IPS-20b (cell line): ENCODE measurements at regions not wholly inside any gene's neighbourhood (a gene's known extent, or its start where the extent isn't known, plus 50 kb on each side); places are given as distances from the start of the nearest gene placed in this dataset.
A peak's percentile ranks its signal among the peaks of the same experiment; 100 is the strongest.
"Not testable (repeated sequence)": the region's sequence is repeated elsewhere in the genome, so short reads cannot be mapped to it uniquely, and the experiment has no call there.

Experiments used
- H3K27ac ChIP-seq: one replicate; pipeline ENCODE4 v1.5.1; 2013; ENCODE audit warnings: low read length
- H3K27me3 ChIP-seq: 2 replicates; pipeline ENCODE4 v1.6.1; 2013; ENCODE audit warnings: mild to moderate bottlenecking, low read length, inconsistent platforms; ENCODE audit not compliant: insufficient read depth
- H3K36me3 ChIP-seq: 2 replicates; pipeline ENCODE4 v1.6.1; 2013; ENCODE audit warnings: low read depth, mild to moderate bottlenecking, inconsistent platforms, low read length, moderate library complexity; ENCODE audit not compliant: insufficient read depth
- H3K4me1 ChIP-seq: 2 replicates; pipeline ENCODE4 v1.6.1; 2013; ENCODE audit warnings: mild to moderate bottlenecking, control low read depth, inconsistent platforms, low read length, moderate library complexity; ENCODE audit not compliant: insufficient read depth
- H3K4me3 ChIP-seq: 2 replicates; pipeline ENCODE4 v1.5.1; 2013; ENCODE audit warnings: mild to moderate bottlenecking, low read length, inconsistent platforms
- H3K9ac ChIP-seq: 2 replicates; pipeline ENCODE4 v1.6.1; 2013; ENCODE audit warnings: low read depth, mild to moderate bottlenecking, inconsistent platforms, low read length, moderate library complexity
- H3K9me3 ChIP-seq: 2 replicates; pipeline ENCODE4 v1.6.1; 2013; ENCODE audit warnings: mild to moderate bottlenecking, low read depth, low read length, inconsistent platforms; ENCODE audit not compliant: insufficient read depth

- no peaks in the 10 kb centered on the region for H3K9me3 ChIP-seq
Observed at GRCh38 chr3:89851974-89852621, 744.7 kb downstream of the EPHA3 start.

GRCh38 chr3:89859757-89860156 is 752.3 kb downstream of the EPHA3 start:
- H3K27me3 ChIP-seq, result no peaks in the 10 kb centered on the region
- no peak overlapping the region for H3K4me3 ChIP-seq
- no peak overlapping the region for H3K27ac ChIP-seq
- peaks cover 17% of the 10 kb centered on the region; the same call in 1 of the 2 replicates for H3K4me1 ChIP-seq
- no peak overlapping the region for H3K9ac ChIP-seq
- H3K9me3 ChIP-seq, result no peaks in the 10 kb centered on the region
- H3K36me3 ChIP-seq, result no peaks in the 10 kb centered on the region

More at GRCh38 chr3:89851974-89852621, 744.7 kb downstream of the EPHA3 start:
- Histone ChIP-seq H3K4me1 (peaks cover 7% of the 10 kb centered on the region; the same call in 1 of the 2 replicates), H3K27me3 (no peaks in the 10 kb centered on the region), H3K27ac (no peak overlapping the region), H3K36me3 (no peaks in the 10 kb centered on the region), H3K9ac (no peak overlapping the region), H3K4me3 (no peak overlapping the region)

GRCh38 chr3:89867286-89867685 is 759.9 kb downstream of the EPHA3 start:
- no peaks in the 10 kb centered on the region for H3K36me3 ChIP-seq
- no peak overlapping the region for H3K4me3 ChIP-seq
- H3K9ac ChIP-seq, result no peak overlapping the region
- no peaks in the 10 kb centered on the region for H3K27me3 ChIP-seq
- H3K9me3 ChIP-seq, result no peaks in the 10 kb centered on the region
- no peak overlapping the region for H3K27ac ChIP-seq
- no peaks in the 10 kb centered on the region for H3K4me1 ChIP-seq

GRCh38 chr3:89876116-89876515 is 768.7 kb downstream of the EPHA3 start:
- no peak overlapping the region for H3K9ac ChIP-seq
- no peaks in the 10 kb centered on the region; the same call in 1 of the 2 replicates for H3K9me3 ChIP-seq
- H3K4me3 ChIP-seq, result no peak overlapping the region
- H3K4me1 ChIP-seq, result no peaks in the 10 kb centered on the region
- no peaks in the 10 kb centered on the region for H3K27me3 ChIP-seq
- no peaks in the 10 kb centered on the region for H3K36me3 ChIP-seq
- no peak overlapping the region for H3K27ac ChIP-seq

- H3K4me1 ChIP-seq, result no peaks in the 10 kb centered on the region
- H3K4me3 ChIP-seq, result no peak overlapping the region
- no peaks in the 10 kb centered on the region for H3K36me3 ChIP-seq
- no peaks in the 10 kb centered on the region for H3K27me3 ChIP-seq
- H3K9ac ChIP-seq, result no peak overlapping the region
- H3K27ac ChIP-seq, result no peak overlapping the region
- no peaks in the 10 kb centered on the region; the same call in 1 of the 2 replicates for H3K9me3 ChIP-seq
Observed at GRCh38 chr3:89877230-89877629, 769.8 kb downstream of the EPHA3 start.

GRCh38 chr3:89889386-89889785 is 782.0 kb downstream of the EPHA3 start:
- H3K27me3 ChIP-seq, result no peaks in the 10 kb centered on the region
- H3K27ac ChIP-seq, result no peak overlapping the region
- no peak overlapping the region for H3K9ac ChIP-seq
- H3K4me3 ChIP-seq, result 0 out of 2 replicates have a peak overlapping the region, but pooled peaks have one; percentile 21
- no peaks in the 10 kb centered on the region; the same call in 1 of the 2 replicates for H3K4me1 ChIP-seq
- H3K36me3 ChIP-seq, result no peaks in the 10 kb centered on the region
- H3K9me3 ChIP-seq, result peaks cover 8% of the 10 kb centered on the region

- H3K27me3 ChIP-seq, result no peaks in the 10 kb centered on the region
- H3K9ac ChIP-seq, result no peak overlapping the region
- no peak overlapping the region for H3K4me3 ChIP-seq
- H3K36me3 ChIP-seq, result no peaks in the 10 kb centered on the region
- H3K9me3 ChIP-seq, result peaks cover 5% of the 10 kb centered on the region; the same call in 1 of the 2 replicates
- H3K4me1 ChIP-seq, result no peaks in the 10 kb centered on the region
- H3K27ac ChIP-seq, result no peak overlapping the region
Observed at GRCh38 chr3:89908711-89909213, 801.3 kb downstream of the EPHA3 start.

GRCh38 chr3:89912031-89912430 is 804.6 kb downstream of the EPHA3 start:
- Histone ChIP-seq H3K4me1 (no peaks in the 10 kb centered on the region), H3K4me3 (no peak overlapping the region), H3K27me3 (no peaks in the 10 kb centered on the region), H3K27ac (no peak overlapping the region), H3K36me3 (no peaks in the 10 kb centered on the region), H3K9ac (no peak overlapping the region), H3K9me3 (no peaks in the 10 kb centered on the region)

GRCh38 chr3:89923921-89924610 is 816.6 kb downstream of the EPHA3 start:
- H3K4me1 ChIP-seq, result no peaks in the 10 kb centered on the region
- H3K9me3 ChIP-seq, result peaks cover 12% of the 10 kb centered on the region
- no peak overlapping the region for H3K27ac ChIP-seq
- no peak overlapping the region for H3K4me3 ChIP-seq
- H3K27me3 ChIP-seq, result no peaks in the 10 kb centered on the region
- H3K9ac ChIP-seq, result no peak overlapping the region
- no peaks in the 10 kb centered on the region for H3K36me3 ChIP-seq

- no peaks in the 10 kb centered on the region for H3K4me1 ChIP-seq
- no peaks in the 10 kb centered on the region for H3K36me3 ChIP-seq
- no peak overlapping the region for H3K9ac ChIP-seq
- no peaks in the 10 kb centered on the region for H3K27me3 ChIP-seq
- no peak overlapping the region for H3K27ac ChIP-seq
- no peak overlapping the region for H3K4me3 ChIP-seq
- peaks cover 4% of the 10 kb centered on the region for H3K9me3 ChIP-seq
Observed at GRCh38 chr3:89925976-89926375, 818.6 kb downstream of the EPHA3 start.

- Histone ChIP-seq H3K9ac (no peak overlapping the region), H3K27ac (no peak overlapping the region), H3K27me3 (no peaks in the 10 kb centered on the region; the same call in 1 of the 2 replicates), H3K9me3 (peaks cover 11% of the 10 kb centered on the region), H3K36me3 (no peaks in the 10 kb centered on the region), H3K4me1 (peaks cover 8% of the 10 kb centered on the region; the same call in 1 of the 2 replicates), H3K4me3 (no peak overlapping the region)
Observed at GRCh38 chr3:89932882-89933281, 825.5 kb downstream of the EPHA3 start.

- not testable (repeated sequence) for H3K27ac ChIP-seq, H3K4me3 ChIP-seq, H3K4me1 ChIP-seq, H3K9me3 ChIP-seq, H3K36me3 ChIP-seq, H3K9ac ChIP-seq, H3K27me3 ChIP-seq
Observed at GRCh38 chr3:89944461-89944860, 837.0 kb downstream of the EPHA3 start.
